Mesenteric fat pad (tissue), 1 donor: ENCODE measurements at regions not wholly inside any gene's neighbourhood (a gene's known extent, or its start where the extent isn't known, plus 50 kb on each side); places are given as distances from the start of the nearest gene placed in this dataset.
"Not testable (repeated sequence)": the region's sequence is repeated elsewhere in the genome, so short reads cannot be mapped to it uniquely, and the experiment has no call there.

Experiments used
- DNase-seq: peaks from one replicate; pipeline ENCODE4 v3.0.0-alpha.2; 2020; ENCODE audit warnings: low spot score
- donor health status: DM: yes; HTN: yes; CAD: no.

DNA sequence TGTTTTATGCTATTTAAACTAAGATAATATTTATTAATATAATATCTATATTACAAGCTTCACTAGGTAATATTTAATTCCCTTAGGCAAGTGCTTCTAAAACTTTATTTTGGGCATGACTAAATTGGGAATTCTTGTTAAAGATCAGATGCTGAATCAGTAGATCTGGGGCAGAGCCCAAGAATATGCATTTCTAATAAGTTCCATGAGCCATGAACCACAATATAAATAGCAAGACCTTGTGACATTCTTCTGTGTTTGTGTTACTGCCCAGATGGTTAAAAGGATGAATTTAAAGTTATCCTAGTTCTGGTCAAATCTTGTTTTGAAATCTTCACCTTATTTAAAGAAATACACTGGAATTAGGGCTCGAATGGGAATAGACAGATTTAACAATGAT is 258.4 kb upstream of the CACNA2D1 start:
- no peak for DNase-seq

DNA sequence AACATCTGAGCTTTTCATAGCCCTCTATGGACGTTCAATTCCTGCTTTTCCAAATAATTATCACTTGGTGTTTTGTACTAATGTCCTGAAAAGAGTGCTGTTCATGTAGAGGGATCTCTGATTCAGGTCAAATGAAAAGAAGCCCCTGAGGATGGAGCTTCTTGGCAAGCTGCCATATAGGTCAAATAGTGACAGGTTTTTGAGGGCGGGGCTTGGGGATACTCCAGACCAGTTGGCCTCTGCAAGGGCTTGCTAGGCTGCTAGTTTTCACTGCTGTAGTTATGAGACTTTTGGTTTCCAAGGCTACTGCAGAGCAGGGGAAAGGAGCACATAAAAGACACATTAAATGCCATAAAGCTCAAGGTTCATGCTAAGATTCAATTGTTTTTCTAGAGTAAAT is 257.2 kb upstream of the CACNA2D1 start:
- DNase-seq, result no peak

DNA sequence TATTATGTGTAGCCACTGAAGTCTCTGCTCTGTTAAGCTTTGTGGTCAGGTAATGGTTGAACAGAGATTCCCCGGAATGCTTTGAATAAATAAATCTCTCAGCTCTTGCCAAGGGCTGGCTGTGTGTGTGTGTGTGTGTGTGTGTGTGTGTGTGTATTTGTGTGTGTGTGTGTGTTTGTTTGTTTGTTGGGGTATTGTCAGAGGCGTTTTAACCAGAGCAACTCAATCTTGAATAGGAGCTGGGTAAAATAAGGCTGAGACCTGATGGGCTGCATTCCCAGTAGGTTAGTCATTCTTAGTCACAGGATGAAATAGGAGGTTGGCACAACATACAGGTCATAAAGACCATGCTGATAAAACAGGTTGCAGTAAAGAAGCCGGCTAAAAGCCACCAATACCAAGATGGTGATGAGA is 256.2 kb upstream of the CACNA2D1 start:
- no peak for DNase-seq

DNA sequence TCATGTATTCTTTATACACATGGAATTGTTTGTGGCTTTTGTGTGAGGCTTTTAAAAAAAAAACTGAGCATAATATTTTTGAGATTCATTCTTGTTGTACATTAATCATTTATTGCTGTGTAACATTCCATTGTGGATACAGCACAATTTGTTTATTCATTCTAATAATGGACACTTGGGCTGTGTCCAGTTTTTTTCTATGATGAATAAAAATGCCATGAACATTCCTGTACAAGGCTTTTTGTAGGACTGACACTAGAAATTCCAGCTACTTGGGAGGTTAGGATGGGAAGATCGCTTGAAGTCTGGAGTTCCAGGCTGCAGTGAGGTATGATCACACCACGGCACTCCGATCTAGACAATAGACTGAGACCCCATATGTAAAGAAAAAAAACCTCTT is 254.3 kb upstream of the CACNA2D1 start:
- DNase-seq, result no peak

DNA sequence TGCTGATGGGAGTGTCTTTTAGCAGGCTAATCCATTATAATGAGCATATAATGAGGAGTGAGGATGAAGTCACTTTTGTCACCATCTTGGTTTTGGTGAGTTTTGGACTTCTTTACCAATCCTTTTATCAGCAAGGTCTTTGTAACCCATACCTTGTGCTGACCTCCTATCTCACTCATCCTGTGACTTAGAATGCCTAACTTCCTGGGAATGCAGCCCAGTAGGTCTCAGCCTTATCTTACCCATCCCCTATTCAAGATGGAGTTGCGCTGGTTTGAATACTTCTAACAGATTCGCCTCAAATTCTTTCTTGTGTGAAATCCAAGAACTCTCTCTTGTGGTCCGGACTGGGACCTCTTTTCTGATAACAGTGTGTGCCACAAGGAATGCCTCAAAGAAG is 253.1 kb upstream of the CACNA2D1 start:
- DNase-seq, result no peak

DNA sequence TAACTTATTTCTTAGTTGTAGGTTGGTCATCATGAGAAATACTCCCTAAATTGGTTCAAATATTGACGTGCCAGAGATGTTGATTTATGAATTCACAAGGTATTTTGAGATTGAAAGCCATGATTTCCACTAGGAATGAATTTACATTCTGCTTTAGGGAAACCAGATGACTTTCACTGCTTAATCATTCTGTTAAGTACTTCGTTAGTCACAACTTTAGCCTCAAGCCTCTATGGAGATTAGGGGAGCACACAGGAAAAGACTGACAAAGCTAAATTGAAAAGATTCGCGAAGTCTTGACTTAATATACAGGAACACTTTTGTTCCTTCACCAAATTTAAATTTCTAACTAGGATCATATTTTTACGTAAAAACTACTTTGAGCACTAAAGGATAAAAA is 250.4 kb upstream of the CACNA2D1 start:
- no peak for DNase-seq

DNA sequence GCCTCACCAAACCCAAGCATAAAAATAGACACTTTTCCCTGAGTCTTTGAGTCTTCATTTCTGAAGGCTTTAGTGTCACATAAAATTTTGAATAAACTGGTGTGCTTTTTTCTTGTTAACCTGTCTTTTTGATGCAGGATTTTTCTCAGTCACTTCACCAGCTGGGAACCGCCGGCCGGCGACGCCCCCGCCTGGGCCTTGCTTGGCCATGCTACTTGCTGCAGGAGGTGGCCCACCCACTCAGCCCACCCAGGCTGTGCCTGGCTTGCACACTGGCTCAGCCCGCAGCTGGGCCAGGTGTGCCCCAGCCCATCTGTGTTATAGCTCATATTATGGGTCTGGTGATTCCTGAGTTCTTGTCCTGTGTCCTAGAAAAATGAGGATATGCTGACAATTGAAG is 247.4 kb upstream of the CACNA2D1 start:
- no peak for DNase-seq

DNA sequence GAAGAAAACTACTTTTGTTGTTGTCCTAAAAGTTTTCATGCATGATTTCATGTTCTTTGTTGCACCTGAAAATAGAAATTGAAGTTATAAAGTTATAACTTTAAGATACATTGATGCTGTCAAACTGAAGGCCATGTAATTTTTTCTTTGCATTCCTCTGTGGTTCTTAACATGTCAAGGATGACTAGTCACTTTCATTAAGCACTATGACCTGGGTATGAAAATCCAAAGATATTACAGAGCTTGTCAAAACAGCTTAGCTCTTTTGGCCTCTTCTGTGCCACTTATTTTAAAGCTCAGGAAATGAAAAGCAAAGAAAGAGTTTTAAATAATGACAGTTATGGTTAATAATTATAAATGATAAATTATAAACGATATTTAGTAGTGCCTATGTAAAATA is 241.6 kb upstream of the CACNA2D1 start:
- no peak for DNase-seq

DNA sequence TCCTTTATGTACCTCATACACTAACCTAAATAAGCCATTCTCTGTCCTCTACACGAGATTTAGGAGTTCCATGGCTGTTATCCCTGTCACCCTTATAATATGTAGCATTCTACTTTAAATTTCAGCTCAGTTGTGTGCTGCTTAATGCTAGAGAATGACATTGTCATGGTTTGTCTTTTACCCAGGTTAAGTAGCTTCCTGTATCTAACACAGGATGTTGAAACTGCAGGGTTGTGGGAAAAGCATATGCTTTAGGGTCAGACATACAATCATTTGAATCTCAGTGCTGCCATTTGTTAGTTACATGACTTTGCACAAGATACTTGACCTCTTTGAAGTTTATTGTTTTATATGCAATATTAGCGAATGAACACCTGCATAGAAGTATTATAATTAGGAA is 235.1 kb upstream of the CACNA2D1 start:
- no peak for DNase-seq

DNA sequence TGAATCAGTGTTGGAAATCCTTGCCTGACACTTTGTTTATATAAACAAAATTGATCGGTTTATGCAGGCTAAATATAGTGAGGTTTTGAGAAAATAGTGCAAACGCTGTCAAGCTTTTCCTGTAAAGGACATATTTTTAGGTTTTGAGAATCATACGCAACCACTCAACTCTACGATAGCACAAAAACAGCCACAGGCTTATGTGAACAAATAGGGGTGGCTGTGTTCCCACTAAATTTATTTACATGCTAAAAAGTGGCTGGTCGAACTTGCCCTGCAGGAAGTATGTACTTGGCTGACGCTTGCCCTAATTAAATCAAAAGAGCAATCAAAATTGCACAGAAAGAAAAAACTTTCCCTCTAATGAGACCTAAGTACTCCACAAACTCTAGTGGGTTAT is 234.7 kb upstream of the CACNA2D1 start:
- DNase-seq, result no peak

DNA sequence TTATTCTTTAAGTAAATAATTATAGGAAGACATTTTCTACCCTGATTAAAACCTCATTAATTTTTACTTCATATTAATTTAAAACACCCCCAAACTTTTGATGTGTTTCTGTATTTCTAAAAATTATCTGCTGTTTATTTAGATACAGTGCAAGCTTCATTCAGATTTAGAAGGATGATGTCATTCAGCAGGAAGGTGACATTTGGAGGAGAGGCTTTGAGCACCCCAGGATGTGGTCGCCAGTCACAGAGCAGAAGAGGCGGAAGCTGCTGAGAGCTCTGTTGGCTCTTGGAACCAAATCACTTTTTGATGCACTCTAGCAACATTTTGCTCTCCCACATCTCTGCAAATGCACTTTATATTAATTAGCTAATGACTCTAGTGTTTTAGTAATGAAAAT is 233.9 kb upstream of the CACNA2D1 start:
- no peak for DNase-seq

DNA sequence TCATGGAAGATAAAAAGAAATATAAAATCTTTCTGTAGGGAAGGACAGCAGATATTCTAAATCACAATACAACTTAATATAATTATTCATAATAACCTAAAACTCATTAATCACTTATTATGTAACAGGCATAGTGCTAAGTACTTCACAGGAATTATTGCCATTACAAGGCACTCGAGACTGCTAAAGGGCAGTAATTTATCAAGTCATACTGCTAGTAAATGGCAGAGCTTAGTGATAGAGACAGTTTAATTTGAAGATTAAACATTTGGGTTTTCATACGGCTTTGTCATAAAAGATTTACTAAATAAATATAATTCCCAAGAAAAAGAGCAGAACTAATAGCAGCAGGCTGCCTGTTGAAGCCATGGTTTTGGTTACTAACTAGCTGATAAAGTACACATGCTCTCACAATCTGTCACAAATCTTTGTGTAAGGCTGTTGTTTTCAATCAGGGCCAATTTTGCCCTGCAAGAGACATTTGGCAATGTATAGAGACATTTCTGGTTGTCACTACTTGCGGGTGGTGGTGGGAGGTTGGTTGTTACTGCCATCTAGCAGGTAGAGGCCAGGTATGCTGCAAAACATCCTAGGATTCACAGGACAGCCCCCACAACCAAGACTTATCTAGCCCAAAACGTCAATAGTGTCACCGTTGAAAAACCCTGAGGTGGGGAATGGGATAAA is 233.3 kb upstream of the CACNA2D1 start:
- no peak for DNase-seq

DNA sequence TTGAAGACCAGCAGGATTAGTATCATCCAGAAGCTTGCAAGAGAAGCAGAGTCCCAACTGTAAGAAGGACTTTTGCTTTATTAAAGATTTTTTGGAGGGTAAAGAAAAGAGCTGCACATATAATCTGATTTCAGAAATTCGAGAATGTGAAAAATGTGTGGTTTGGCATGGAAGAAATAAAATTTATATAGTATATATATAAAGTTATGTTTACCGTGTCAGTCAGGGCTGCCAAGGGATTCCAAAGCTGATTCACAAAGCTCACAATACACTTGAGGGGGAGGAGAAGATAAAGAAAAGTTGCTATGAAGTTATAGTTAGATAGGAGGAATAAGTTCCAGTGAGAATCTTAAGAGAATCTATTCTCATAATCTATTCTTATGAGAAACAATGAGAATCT is 231.8 kb upstream of the CACNA2D1 start:
- no peak for DNase-seq

DNA sequence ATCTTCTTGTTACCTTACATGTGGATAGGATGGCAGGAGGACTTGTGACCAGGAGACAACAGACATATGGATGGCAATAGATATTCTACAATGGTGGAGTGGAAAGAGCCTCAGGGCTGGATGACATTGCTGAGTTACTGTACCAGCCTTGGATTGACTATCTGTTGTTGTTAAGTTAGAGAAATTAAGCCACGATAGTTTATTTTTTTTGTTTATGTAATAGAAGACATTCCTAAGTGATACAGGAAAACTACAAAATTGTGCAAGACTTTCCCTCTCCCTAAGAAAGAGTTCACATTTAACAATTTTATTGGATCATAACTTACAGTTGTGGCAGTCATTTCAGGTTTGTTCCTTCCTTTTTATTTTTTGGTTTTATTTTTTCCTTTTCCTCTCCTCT is 230.7 kb upstream of the CACNA2D1 start:
- no peak for DNase-seq

DNA sequence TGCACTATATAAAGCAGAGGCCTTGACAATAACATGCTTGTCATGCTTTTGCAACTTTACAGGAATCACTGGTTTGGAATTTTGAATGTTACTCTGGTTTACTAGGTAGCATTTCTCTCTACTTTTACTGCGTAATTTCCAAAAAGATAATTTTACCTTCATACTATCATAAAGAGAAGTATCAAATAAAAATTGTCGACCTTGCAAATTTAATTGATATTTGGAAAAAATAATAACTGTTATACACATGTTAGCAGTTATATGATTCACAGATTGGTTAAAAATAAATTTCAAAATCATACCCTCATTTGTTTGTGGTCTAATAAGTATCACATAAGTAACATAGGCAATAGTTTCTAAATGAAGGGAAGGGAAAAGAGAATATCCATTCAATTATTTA is 228.5 kb upstream of the CACNA2D1 start:
- no peak for DNase-seq

DNA sequence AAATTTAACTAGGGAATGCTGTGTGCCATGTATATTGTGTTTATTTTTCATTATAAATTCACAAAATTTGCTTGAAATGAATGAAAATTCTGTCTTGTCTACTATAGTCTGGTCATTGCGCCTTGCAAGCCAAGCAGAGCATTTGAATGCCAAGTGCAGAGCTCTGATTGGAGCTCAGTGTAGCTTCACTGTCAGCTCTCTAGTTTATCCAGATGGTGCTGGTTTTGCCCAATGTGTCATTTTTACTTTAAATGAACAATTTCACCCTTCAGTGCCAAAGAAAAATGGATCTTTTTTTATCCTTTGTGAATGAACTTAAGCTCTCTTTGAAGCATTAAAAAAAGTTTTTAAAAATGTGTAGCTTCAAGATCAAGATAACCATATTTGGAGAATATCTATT is 225.6 kb upstream of the CACNA2D1 start:
- DNase-seq, result no peak

DNA sequence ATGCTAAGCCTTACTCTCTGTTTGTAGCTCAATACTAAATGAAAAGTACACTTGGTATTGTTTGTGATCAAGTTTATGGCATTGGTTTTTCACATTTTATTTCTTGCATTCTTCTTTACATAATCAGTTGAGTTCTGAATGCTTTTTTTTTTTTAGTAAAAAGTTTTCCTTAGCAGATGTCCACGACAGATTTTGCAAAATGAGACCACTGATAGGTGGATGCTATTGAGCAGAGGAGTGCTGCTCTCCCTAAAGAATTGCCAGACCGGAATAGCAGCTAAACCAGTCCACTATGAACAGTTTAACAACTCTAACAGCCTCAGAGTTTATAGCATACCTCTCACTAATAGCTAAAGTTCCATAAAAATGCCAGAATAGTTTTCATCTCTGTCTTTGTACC is 225.1 kb upstream of the CACNA2D1 start:
- DNase-seq, result no peak

DNA sequence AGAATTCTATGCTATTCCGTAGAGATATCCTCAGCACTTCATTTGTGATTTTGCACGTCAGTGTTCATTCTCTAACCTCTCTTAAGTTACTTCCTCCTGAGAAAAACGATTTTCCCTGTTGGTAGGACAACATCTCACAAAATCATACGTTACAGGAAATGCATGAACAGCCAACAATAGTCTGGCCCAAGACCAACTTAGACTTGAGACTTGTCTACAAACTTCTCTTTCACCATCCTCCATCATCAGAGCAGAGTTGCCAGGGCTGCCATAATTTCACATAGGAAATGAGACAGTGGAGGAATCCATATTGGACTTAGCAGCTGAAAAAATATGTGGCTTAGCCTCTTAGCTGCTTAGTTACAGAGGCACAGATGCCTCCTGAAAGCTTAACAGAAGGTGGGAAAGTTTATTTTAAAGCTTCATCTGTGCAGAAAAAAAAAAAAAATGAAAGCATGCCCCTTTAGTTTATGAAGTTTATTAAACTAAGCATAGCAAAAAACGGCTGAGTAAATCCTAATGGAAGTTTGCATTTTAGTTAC is 222.5 kb upstream of the CACNA2D1 start:
- DNase-seq, result no peak

DNA sequence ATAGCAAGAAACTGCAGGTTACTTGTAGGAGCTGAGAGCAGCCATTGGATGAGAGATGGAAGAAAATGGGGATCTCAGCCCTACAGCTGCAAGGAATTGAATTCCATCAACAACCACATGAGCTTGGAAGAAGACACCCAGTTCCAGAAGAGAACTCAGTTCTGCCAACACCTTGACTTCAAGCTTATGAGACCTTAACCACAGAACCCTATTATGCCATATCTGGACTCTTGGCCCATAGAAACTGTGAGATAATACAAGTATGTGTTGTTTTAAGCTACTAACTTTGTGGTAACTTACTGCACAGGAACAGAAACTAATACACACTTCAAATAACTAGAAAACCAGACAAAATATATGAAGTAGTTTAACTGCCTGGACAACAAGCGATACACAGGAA is 212.4 kb upstream of the CACNA2D1 start:
- DNase-seq, result no peak

DNA sequence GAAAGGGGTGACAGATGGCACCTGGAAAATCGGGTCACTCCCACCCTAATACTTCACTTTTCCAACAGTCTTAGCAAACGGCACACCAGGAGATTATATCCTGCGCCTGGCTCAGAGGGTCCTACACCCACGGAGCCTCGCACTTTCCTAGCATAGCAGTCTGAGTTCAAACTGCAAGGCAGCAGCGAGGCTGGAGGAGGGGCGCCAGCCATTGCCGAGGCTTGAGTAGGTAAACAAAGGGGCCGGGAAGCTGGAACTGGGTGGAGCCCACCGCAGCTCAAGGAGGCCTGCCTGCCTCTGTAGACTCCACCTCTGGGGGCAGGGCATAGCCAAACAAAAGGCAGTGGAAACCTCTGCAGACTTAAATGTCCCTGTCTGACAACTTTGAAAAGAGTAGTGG is 206.5 kb upstream of the CACNA2D1 start:
- DNase-seq, result not testable (repeated sequence)

DNA sequence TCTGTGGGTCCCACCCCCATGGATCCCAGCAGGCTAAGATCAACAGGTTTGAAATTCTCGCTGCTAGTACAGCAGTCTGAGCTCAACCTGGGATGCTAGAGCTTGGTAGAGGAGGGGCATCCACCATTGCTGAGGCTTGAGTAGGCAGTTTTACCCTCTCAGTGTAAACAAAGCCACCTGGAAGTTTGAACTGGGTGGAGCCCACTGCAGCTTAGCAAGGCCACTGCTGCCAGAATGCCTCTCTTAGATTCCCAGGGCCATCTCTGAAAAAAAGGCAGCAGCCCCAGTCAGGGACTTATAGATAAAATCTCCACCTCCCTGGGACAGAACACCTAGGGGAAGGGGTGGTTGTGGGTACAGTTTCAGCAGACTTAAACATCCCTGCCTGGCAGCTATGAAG is 190.0 kb upstream of the CACNA2D1 start:
- DNase-seq, result no peak

DNA sequence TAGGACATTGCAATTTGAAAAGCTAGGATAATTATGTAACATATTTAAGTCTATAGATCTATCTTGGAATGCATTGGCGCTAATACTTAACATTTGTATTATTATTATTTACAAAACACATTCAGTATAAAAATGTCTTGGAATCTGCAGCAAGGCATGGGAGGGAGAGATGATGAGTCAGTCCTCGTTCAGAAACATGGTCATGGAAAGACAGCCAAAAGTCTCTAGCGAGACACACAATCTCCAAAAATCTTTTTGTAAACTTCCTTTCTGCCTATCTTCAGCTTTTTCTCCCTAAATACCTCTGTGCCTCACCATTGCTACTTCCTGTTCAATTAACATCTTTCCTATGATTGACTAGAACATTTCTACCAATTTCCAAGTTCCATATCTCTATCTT is 188.4 kb upstream of the CACNA2D1 start:
- no peak for DNase-seq

DNA sequence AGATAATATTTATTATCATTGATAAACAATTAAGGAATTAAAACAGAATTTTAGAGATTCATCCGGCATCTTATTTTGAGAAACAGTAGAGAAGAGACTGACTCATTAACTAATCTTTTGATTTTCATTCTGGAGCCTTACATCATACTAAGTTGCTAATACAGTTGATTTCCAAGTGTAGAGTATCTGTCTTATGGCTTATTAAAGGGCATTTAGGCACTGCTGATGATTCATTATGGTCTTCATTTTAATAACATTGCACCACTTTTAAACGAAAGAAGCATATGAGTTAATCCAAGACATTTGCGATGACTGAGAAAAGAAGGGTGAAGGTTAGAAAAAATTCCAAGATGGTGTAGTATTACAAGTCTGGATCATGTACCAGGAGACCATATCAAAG is 186.0 kb upstream of the CACNA2D1 start:
- DNase-seq, result no peak

DNA sequence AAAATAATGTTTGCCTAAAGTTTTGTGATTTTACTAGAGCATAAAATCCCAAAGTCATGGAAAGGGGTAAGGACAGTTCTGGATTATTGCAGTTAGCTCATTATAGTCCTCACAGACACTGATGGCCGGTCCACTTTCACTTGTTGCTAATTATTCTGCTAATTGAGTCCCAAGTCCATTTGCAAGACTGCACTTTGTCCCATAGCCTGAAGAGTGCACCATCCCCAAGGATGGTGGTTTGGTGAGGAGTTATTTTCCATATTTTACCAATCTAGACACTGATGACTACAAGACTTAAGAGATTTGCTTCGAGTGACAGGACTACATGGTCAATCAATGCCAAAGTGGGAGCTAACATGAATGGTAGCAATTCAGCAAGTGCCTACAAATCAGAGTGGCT is 181.8 kb upstream of the CACNA2D1 start:
- DNase-seq, result no peak
